ENCODE measurements at regions not wholly inside any gene's neighbourhood (a gene's known extent, or its start where the extent isn't known, plus 50 kb on each side); places are given as distances from the start of the nearest gene placed in this dataset.

- Histone ChIP-seq H2AK5ac (ENCODE audit: low read depth, low read length) (no peak overlapping the region), H3K14ac (ENCODE audit: low read length) (no peak overlapping the region), H2BK12ac (ENCODE audit: low read length) (no peak overlapping the region), H4K91ac (ENCODE audit: low read depth, low read length, poor library complexity) (no peak overlapping the region), H2AFZ (ENCODE audit: low read length) (no peak overlapping the region), H3K9me3 (replicated peaks in 1 of 2; ENCODE audit: control insufficient read depth in 2 of 2, insufficient read depth in 1 of 2, low read depth in 1 of 2, low read length in 2 of 2) (no peaks in the 10 kb centered on the region), H3K4ac (ENCODE audit: low read length) (no peak overlapping the region), H3K4me3 (ENCODE audit: low read length in 2 of 2) (no peak overlapping the region), H3K18ac (ENCODE audit: low read length) (no peak overlapping the region), H2BK15ac (ENCODE audit: low read length) (no peak overlapping the region), H2BK5ac (ENCODE audit: low read length) (no peak overlapping the region), H3K27me3 (ENCODE audit: control insufficient read depth in 3 of 3, insufficient read depth in 3 of 3, low read depth in 1 of 3, low read length in 3 of 3) (no peaks in the 10 kb centered on the region), H3K27ac (replicated peaks; ENCODE audit: low read length) (no peak overlapping the region), H3K4me1 (ENCODE audit: control insufficient read depth in 2 of 2, insufficient read depth in 1 of 2, low read depth in 1 of 2, low read length in 2 of 2) (no peaks in the 10 kb centered on the region), H3K4me2 (ENCODE audit: insufficient read depth, low read length, poor library complexity, severe bottlenecking) (no peak overlapping the region), H3K36me3 (replicated peaks in 1 of 2; ENCODE audit: control insufficient read depth in 2 of 2, insufficient read depth in 2 of 2, low read length in 2 of 2) (no peaks in the 10 kb centered on the region), H3K23ac (ENCODE audit: low read depth, low read length, poor library complexity) (no peak overlapping the region), H3K9ac (ENCODE audit: low read depth, low read length, poor library complexity) (no peak overlapping the region), H3K79me1 (ENCODE audit: low read depth, low read length) (no peaks in the 10 kb centered on the region), H4K8ac (ENCODE audit: low read depth, low read length) (no peak overlapping the region), H2BK120ac (ENCODE audit: low read depth, low read length) (no peak overlapping the region)
- WGBS, 2 donors (ENCODE audit: extremely low coverage in 2 of 2, insufficient read length in 2 of 2, insufficient replicate concordance in 1 of 2), result no CpG with 5 or more reads among the region's 1 CpG
- no peak for DNase-seq (ENCODE audit: low spot score)
These were observed 109.9 kb upstream of the TTC14 start for GRCh38 chr3:180492047-180492446.

DNA sequence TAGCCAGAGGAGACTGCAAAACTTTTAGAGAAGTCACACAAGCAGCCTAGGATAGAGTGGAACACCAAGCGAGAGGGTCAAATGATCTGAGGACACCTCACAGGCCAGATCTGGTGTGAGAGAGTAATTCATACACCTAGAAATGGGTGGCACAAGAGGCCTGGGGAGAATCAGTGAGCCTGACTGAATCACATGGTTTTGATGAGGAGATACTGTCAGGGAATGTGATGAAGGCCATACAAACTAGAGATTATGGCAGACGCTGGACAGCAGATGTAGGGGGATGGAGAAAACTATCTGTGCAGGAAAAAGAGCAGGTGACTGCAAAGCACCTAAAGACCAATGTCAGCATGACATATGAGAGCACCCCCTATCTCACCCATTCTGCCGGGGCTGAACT, 105.0 kb upstream of the TTC14 start:
- H2AK5ac ChIP-seq (ENCODE audit: low read depth, low read length), result no peak overlapping the region
- H3K27ac ChIP-seq (replicated peaks; ENCODE audit: low read length), result no peak overlapping the region
- no peak overlapping the region for H3K4ac ChIP-seq (ENCODE audit: low read length)
- no peaks in the 10 kb centered on the region for H3K79me1 ChIP-seq (ENCODE audit: low read depth, low read length)
- H2AFZ ChIP-seq (ENCODE audit: low read length), result no peak overlapping the region
- no peak overlapping the region for H2BK15ac ChIP-seq (ENCODE audit: low read length)
- H3K27me3 ChIP-seq (ENCODE audit: control insufficient read depth in 3 of 3, insufficient read depth in 3 of 3, low read depth in 1 of 3, low read length in 3 of 3), result no peaks in the 10 kb centered on the region
- no peak overlapping the region for H3K23ac ChIP-seq (ENCODE audit: low read depth, low read length, poor library complexity)
- H2BK12ac ChIP-seq (ENCODE audit: low read length), result no peak overlapping the region
- H3K9ac ChIP-seq (ENCODE audit: low read depth, low read length, poor library complexity), result no peak overlapping the region
- H3K18ac ChIP-seq (ENCODE audit: low read length), result no peak overlapping the region
- H3K36me3 ChIP-seq (replicated peaks in 1 of 2; ENCODE audit: control insufficient read depth in 2 of 2, insufficient read depth in 2 of 2, low read length in 2 of 2), result no peaks in the 10 kb centered on the region
- H3K9me3 ChIP-seq (replicated peaks in 1 of 2; ENCODE audit: control insufficient read depth in 2 of 2, insufficient read depth in 1 of 2, low read depth in 1 of 2, low read length in 2 of 2), result no peaks in the 10 kb centered on the region
- no peak overlapping the region for H4K91ac ChIP-seq (ENCODE audit: low read depth, low read length, poor library complexity)
- no peaks in the 10 kb centered on the region for H3K4me1 ChIP-seq (ENCODE audit: control insufficient read depth in 2 of 2, insufficient read depth in 1 of 2, low read depth in 1 of 2, low read length in 2 of 2)
- H3K4me2 ChIP-seq (ENCODE audit: insufficient read depth, low read length, poor library complexity, severe bottlenecking), result no peak overlapping the region
- H3K14ac ChIP-seq (ENCODE audit: low read length), result no peak overlapping the region
- H2BK120ac ChIP-seq (ENCODE audit: low read depth, low read length), result no peak overlapping the region
- no CpG with 5 or more reads among the region's 3 CpGs for WGBS, 2 donors (ENCODE audit: extremely low coverage in 2 of 2, insufficient read length in 2 of 2, insufficient replicate concordance in 1 of 2)
- no peak for DNase-seq (ENCODE audit: low spot score)
- no peak overlapping the region for H3K4me3 ChIP-seq (ENCODE audit: low read length in 2 of 2)
- H2BK5ac ChIP-seq (ENCODE audit: low read length), result no peak overlapping the region
- no peak overlapping the region for H4K8ac ChIP-seq (ENCODE audit: low read depth, low read length)

GRCh38 chr3:180516368-180516767, 85.6 kb upstream of the TTC14 start:
- H3K18ac ChIP-seq (ENCODE audit: low read length), result peak overlapping the region; percentile 52
- H4K8ac ChIP-seq (ENCODE audit: low read depth, low read length), result peak overlapping the region; percentile 29
- no peak overlapping the region for H2BK12ac ChIP-seq (ENCODE audit: low read length)
- H3K27ac ChIP-seq (replicated peaks; ENCODE audit: low read length), result no peak overlapping the region
- H2BK120ac ChIP-seq (ENCODE audit: low read depth, low read length), result no peak overlapping the region
- no peak overlapping the region for H3K4me2 ChIP-seq (ENCODE audit: insufficient read depth, low read length, poor library complexity, severe bottlenecking)
- peak overlapping the region; percentile 70 for H2BK15ac ChIP-seq (ENCODE audit: low read length)
- H3K4me3 ChIP-seq (ENCODE audit: low read length in 2 of 2), result no peak overlapping the region
- peak overlapping the region; percentile 10 for H3K4ac ChIP-seq (ENCODE audit: low read length)
- H2BK5ac ChIP-seq (ENCODE audit: low read length), result no peak overlapping the region
- no peaks in the 10 kb centered on the region for H3K4me1 ChIP-seq (ENCODE audit: control insufficient read depth in 2 of 2, insufficient read depth in 1 of 2, low read depth in 1 of 2, low read length in 2 of 2)
- no peak overlapping the region for H2AFZ ChIP-seq (ENCODE audit: low read length)
- no peak overlapping the region for H3K23ac ChIP-seq (ENCODE audit: low read depth, low read length, poor library complexity)
- no peak overlapping the region for H3K9ac ChIP-seq (ENCODE audit: low read depth, low read length, poor library complexity)
- H3K79me1 ChIP-seq (ENCODE audit: low read depth, low read length), result no peaks in the 10 kb centered on the region
- no peaks in the 10 kb centered on the region for H3K27me3 ChIP-seq (ENCODE audit: control insufficient read depth in 3 of 3, insufficient read depth in 3 of 3, low read depth in 1 of 3, low read length in 3 of 3)
- no peaks in the 10 kb centered on the region for H3K36me3 ChIP-seq (replicated peaks in 1 of 2; ENCODE audit: control insufficient read depth in 2 of 2, insufficient read depth in 2 of 2, low read length in 2 of 2)
- no peak overlapping the region for H4K91ac ChIP-seq (ENCODE audit: low read depth, low read length, poor library complexity)
- no peaks in the 10 kb centered on the region for H3K9me3 ChIP-seq (replicated peaks in 1 of 2; ENCODE audit: control insufficient read depth in 2 of 2, insufficient read depth in 1 of 2, low read depth in 1 of 2, low read length in 2 of 2)
- DNase-seq (ENCODE audit: low spot score), result no peak
- H2AK5ac ChIP-seq (ENCODE audit: low read depth, low read length), result no peak overlapping the region
- no CpG with 5 or more reads among the region's 2 CpGs for WGBS, 2 donors (ENCODE audit: extremely low coverage in 2 of 2, insufficient read length in 2 of 2, insufficient replicate concordance in 1 of 2)
- no peak overlapping the region for H3K14ac ChIP-seq (ENCODE audit: low read length)

- no peak overlapping the region for H3K14ac ChIP-seq (ENCODE audit: low read length)
These were observed 78.9 kb upstream of the TTC14 start for GRCh38 chr3:180523040-180523439.

More at GRCh38 chr3:180523040-180523439, 78.9 kb upstream of the TTC14 start:
- no CpG with 5 or more reads among the region's 3 CpGs for WGBS, 2 donors (ENCODE audit: extremely low coverage in 2 of 2, insufficient read length in 2 of 2, insufficient replicate concordance in 1 of 2)
- no peak overlapping the region for H3K27ac ChIP-seq (replicated peaks; ENCODE audit: low read length)
- H3K9ac ChIP-seq (ENCODE audit: low read depth, low read length, poor library complexity), result no peak overlapping the region
- no peaks in the 10 kb centered on the region for H3K27me3 ChIP-seq (ENCODE audit: control insufficient read depth in 3 of 3, insufficient read depth in 3 of 3, low read depth in 1 of 3, low read length in 3 of 3)
- no peak overlapping the region for H3K4ac ChIP-seq (ENCODE audit: low read length)
- H2BK120ac ChIP-seq (ENCODE audit: low read depth, low read length), result no peak overlapping the region
- H2BK12ac ChIP-seq (ENCODE audit: low read length), result no peak overlapping the region
- no peak overlapping the region for H3K4me2 ChIP-seq (ENCODE audit: insufficient read depth, low read length, poor library complexity, severe bottlenecking)
- no peak overlapping the region for H2AK5ac ChIP-seq (ENCODE audit: low read depth, low read length)
- H3K4me1 ChIP-seq (ENCODE audit: control insufficient read depth in 2 of 2, insufficient read depth in 1 of 2, low read depth in 1 of 2, low read length in 2 of 2), result no peaks in the 10 kb centered on the region
- H3K23ac ChIP-seq (ENCODE audit: low read depth, low read length, poor library complexity), result no peak overlapping the region
- no peaks in the 10 kb centered on the region for H3K9me3 ChIP-seq (replicated peaks in 1 of 2; ENCODE audit: control insufficient read depth in 2 of 2, insufficient read depth in 1 of 2, low read depth in 1 of 2, low read length in 2 of 2)
- H3K79me1 ChIP-seq (ENCODE audit: low read depth, low read length), result no peaks in the 10 kb centered on the region
- no peak overlapping the region for H3K18ac ChIP-seq (ENCODE audit: low read length)
- no peak overlapping the region for H2AFZ ChIP-seq (ENCODE audit: low read length)
- H4K91ac ChIP-seq (ENCODE audit: low read depth, low read length, poor library complexity), result no peak overlapping the region
- no peak overlapping the region for H2BK5ac ChIP-seq (ENCODE audit: low read length)
- no peak for DNase-seq (ENCODE audit: low spot score)
- H3K4me3 ChIP-seq (ENCODE audit: low read length in 2 of 2), result no peak overlapping the region
- no peak overlapping the region for H4K8ac ChIP-seq (ENCODE audit: low read depth, low read length)
- H2BK15ac ChIP-seq (ENCODE audit: low read length), result no peak overlapping the region
- no peaks in the 10 kb centered on the region for H3K36me3 ChIP-seq (replicated peaks in 1 of 2; ENCODE audit: control insufficient read depth in 2 of 2, insufficient read depth in 2 of 2, low read length in 2 of 2)
